GM23338 (cell line): ENCODE measurements at regions not wholly inside any gene's neighbourhood (a gene's known extent, or its start where the extent isn't known, plus 50 kb on each side); places are given as distances from the start of the nearest gene placed in this dataset.
A peak's percentile ranks its signal among the peaks of the same experiment; 100 is the strongest.

Source experiments
- CREB1 ChIP-seq: fragments of 250-450 bp; sonication (Bioruptor Pico); IDR thresholded peaks from 2 replicates; pipeline ENCODE4 v1.5.0; 2020; ENCODE audit warnings: low read depth, mild to moderate bottlenecking, moderate library complexity
- EZH2 ChIP-seq: fragments of 200-600 bp; sonication (generic); IDR thresholded peaks from one replicate; pipeline ENCODE4 v1.8.0; 2017; ENCODE audit warnings: antibody characterized with exemption, mild to moderate bottlenecking, low read depth; ENCODE audit not compliant: unreplicated experiment
- EZH2phosphoT487 ChIP-seq: fragments of 200-600 bp; sonication (generic); IDR thresholded peaks from one replicate; pipeline ENCODE4 v1.8.1; 2018; ENCODE audit warnings: antibody characterized with exemption; ENCODE audit not compliant: unreplicated experiment
- JUNB ChIP-seq: IDR thresholded peaks from one replicate; pipeline ENCODE4 v1.6.1; 2016; ENCODE audit warnings: antibody characterized with exemption; ENCODE audit not compliant: unreplicated experiment
- NANOG ChIP-seq: IDR thresholded peaks from 2 replicates; pipeline ENCODE4 v1.6.1; 2016; ENCODE audit warnings: antibody characterized with exemption, borderline replicate concordance
- POLR2AphosphoS5 ChIP-seq: IDR thresholded peaks from 2 replicates; pipeline ENCODE4 v1.6.1; 2016; ENCODE audit warnings: antibody characterized with exemption, low read depth
- REST ChIP-seq: IDR thresholded peaks from one replicate; pipeline ENCODE4 v1.6.1; 2018; ENCODE audit warnings: antibody characterized with exemption; ENCODE audit not compliant: unreplicated experiment
- STAT1 ChIP-seq: IDR thresholded peaks from one replicate; pipeline ENCODE4 v1.6.1; 2016; ENCODE audit warnings: antibody characterized with exemption; ENCODE audit not compliant: unreplicated experiment
- ZNF114 ChIP-seq: fragments of 250-450 bp; sonication (Bioruptor Pico); IDR thresholded peaks from 2 replicates; pipeline ENCODE4 v1.5.0; 2020; ENCODE audit warnings: mild to moderate bottlenecking, moderate library complexity
- ZNF331 ChIP-seq: fragments of 250-450 bp; sonication (Bioruptor Pico); IDR thresholded peaks from 2 replicates; pipeline ENCODE4 v1.5.0; 2020; ENCODE audit warnings: low read depth, mild to moderate bottlenecking, moderate library complexity
- TF ChIP-seq, protein P1 (sequence below), 2 experiments: fragments of 200-600 bp in 1 of 2; sonication (generic) in 1 of 2; conservative IDR thresholded peaks; 2 replicates each; pipeline versions ENCODE4 v1.5.1 to v1.6.1; 2016 to 2017; ENCODE audit warnings: antibody characterized with exemption in 2 of 2, low read depth in 2 of 2, mild to moderate bottlenecking in 2 of 2, moderate library complexity in 1 of 2
- TF ChIP-seq, protein P2 (sequence below): IDR thresholded peaks from 2 replicates; pipeline ENCODE4 v1.6.1; 2016; ENCODE audit warnings: antibody characterized with exemption
- TF ChIP-seq, protein P3 (sequence below): fragments of 250-450 bp; sonication (Bioruptor Pico); IDR thresholded peaks from 2 replicates; pipeline ENCODE4 v1.5.0; 2020; ENCODE audit warnings: mild to moderate bottlenecking, moderate library complexity

DNA sequence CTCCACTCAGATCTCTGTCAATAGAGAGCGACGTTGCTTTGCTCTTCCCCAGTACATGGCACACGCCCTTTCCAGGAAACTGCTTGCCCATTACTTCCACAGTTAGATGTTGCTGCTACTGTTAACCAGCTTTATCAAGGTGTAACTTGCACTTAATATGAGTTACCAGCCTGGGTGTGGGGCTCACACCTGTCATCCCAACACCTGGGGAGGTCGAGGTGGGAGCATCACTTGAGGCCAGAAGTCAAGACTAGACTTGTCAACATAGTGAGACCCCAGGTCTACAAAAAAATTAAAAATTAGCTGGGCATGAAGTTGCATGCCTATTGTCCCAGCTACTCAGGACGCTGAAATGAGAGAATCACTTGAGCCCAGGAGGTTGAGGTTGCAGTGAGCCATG is 177.1 kb upstream of the B3GAT1 start:
- TF ChIP-seq, protein P1, sequence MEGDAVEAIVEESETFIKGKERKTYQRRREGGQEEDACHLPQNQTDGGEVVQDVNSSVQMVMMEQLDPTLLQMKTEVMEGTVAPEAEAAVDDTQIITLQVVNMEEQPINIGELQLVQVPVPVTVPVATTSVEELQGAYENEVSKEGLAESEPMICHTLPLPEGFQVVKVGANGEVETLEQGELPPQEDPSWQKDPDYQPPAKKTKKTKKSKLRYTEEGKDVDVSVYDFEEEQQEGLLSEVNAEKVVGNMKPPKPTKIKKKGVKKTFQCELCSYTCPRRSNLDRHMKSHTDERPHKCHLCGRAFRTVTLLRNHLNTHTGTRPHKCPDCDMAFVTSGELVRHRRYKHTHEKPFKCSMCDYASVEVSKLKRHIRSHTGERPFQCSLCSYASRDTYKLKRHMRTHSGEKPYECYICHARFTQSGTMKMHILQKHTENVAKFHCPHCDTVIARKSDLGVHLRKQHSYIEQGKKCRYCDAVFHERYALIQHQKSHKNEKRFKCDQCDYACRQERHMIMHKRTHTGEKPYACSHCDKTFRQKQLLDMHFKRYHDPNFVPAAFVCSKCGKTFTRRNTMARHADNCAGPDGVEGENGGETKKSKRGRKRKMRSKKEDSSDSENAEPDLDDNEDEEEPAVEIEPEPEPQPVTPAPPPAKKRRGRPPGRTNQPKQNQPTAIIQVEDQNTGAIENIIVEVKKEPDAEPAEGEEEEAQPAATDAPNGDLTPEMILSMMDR (conservative IDR thresholded peaks at IDR 0.05; ENCODE audit: low read depth in 2 of 2), result peak in 1 of 2 experiments; percentile 12; a peak in 1 of 4 replicates
- TF ChIP-seq EZH2phosphoT487 (no peak), POLR2AphosphoS5 (no peak), JUNB (no peak), EZH2 (no peak), ZNF114 (no peak), REST (no peak), CREB1 (no peak), STAT1 (no peak), ZNF331 (CRISPR knock-in tag) (no peak), NANOG (no peak)
- TF ChIP-seq, protein P2, sequence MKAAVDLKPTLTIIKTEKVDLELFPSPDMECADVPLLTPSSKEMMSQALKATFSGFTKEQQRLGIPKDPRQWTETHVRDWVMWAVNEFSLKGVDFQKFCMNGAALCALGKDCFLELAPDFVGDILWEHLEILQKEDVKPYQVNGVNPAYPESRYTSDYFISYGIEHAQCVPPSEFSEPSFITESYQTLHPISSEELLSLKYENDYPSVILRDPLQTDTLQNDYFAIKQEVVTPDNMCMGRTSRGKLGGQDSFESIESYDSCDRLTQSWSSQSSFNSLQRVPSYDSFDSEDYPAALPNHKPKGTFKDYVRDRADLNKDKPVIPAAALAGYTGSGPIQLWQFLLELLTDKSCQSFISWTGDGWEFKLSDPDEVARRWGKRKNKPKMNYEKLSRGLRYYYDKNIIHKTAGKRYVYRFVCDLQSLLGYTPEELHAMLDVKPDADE, result no peak
- TF ChIP-seq, protein P3, sequence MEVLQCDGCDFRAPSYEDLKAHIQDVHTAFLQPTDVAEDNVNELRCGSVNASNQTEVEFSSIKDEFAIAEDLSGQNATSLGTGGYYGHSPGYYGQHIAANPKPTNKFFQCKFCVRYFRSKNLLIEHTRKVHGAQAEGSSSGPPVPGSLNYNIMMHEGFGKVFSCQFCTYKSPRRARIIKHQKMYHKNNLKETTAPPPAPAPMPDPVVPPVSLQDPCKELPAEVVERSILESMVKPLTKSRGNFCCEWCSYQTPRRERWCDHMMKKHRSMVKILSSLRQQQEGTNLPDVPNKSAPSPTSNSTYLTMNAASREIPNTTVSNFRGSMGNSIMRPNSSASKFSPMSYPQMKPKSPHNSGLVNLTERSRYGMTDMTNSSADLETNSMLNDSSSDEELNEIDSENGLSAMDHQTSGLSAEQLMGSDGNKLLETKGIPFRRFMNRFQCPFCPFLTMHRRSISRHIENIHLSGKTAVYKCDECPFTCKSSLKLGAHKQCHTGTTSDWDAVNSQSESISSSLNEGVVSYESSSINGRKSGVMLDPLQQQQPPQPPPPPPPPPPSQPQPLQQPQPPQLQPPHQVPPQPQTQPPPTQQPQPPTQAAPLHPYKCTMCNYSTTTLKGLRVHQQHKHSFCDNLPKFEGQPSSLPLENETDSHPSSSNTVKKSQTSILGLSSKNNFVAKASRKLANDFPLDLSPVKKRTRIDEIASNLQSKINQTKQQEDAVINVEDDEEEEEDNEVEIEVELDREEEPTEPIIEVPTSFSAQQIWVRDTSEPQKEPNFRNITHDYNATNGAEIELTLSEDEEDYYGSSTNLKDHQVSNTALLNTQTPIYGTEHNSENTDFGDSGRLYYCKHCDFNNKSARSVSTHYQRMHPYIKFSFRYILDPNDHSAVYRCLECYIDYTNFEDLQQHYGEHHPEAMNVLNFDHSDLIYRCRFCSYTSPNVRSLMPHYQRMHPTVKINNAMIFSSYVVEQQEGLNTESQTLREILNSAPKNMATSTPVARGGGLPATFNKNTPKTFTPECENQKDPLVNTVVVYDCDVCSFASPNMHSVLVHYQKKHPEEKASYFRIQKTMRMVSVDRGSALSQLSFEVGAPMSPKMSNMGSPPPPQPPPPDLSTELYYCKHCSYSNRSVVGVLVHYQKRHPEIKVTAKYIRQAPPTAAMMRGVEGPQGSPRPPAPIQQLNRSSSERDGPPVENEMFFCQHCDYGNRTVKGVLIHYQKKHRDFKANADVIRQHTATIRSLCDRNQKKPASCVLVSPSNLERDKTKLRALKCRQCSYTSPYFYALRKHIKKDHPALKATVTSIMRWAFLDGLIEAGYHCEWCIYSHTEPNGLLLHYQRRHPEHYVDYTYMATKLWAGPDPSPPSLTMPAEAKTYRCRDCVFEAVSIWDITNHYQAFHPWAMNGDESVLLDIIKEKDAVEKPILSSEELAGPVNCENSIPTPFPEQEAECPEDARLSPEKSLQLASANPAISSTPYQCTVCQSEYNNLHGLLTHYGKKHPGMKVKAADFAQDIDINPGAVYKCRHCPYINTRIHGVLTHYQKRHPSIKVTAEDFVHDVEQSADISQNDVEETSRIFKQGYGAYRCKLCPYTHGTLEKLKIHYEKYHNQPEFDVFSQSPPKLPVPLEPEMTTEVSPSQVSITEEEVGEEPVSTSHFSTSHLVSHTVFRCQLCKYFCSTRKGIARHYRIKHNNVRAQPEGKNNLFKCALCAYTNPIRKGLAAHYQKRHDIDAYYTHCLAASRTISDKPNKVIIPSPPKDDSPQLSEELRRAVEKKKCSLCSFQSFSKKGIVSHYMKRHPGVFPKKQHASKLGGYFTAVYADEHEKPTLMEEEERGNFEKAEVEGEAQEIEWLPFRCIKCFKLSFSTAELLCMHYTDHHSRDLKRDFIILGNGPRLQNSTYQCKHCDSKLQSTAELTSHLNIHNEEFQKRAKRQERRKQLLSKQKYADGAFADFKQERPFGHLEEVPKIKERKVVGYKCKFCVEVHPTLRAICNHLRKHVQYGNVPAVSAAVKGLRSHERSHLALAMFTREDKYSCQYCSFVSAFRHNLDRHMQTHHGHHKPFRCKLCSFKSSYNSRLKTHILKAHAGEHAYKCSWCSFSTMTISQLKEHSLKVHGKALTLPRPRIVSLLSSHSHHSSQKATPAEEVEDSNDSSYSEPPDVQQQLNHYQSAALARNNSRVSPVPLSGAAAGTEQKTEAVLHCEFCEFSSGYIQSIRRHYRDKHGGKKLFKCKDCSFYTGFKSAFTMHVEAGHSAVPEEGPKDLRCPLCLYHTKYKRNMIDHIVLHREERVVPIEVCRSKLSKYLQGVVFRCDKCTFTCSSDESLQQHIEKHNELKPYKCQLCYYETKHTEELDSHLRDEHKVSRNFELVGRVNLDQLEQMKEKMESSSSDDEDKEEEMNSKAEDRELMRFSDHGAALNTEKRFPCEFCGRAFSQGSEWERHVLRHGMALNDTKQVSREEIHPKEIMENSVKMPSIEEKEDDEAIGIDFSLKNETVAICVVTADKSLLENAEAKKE (CRISPR knock-in tag), result no peak
